HG02981 (cell line): ENCODE measurements at regions not wholly inside any gene's neighbourhood (a gene's known extent, or its start where the extent isn't known, plus 50 kb on each side); places are given as distances from the start of the nearest gene placed in this dataset.
A peak's percentile ranks its signal among the peaks of the same experiment; 100 is the strongest.
"Not testable (repeated sequence)": the region's sequence is repeated elsewhere in the genome, so short reads cannot be mapped to it uniquely, and the experiment has no call there.

Experiments used
- ATAC-seq: cut with Tn5 transposase; IDR thresholded peaks from one replicate; pipeline ENCODE4 v1.9.1; 2021; ENCODE audit warnings: mild to moderate bottlenecking, moderate library complexity; ENCODE audit not compliant: unreplicated experiment

DNA sequence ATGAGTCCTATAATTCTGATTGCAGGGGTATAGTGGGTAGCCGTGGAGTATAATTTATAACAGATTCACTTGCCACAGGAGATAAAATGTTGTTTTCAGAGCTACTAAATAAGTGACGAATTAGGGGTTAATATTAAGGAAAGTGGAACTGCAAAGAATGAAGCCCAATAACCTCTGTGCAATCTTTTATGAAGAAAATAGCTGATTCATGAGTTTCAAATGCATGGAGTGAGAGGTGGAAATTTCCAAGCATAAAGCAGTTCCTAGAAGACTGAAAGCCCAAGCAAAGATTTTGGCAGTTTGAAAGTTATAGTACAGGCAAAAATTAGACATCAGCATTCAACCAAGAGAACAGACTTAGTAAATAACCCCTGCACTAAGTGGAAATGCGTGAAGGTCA, 1782.4 kb upstream of the PCDH10 start:
- ATAC-seq = no peak

DNA sequence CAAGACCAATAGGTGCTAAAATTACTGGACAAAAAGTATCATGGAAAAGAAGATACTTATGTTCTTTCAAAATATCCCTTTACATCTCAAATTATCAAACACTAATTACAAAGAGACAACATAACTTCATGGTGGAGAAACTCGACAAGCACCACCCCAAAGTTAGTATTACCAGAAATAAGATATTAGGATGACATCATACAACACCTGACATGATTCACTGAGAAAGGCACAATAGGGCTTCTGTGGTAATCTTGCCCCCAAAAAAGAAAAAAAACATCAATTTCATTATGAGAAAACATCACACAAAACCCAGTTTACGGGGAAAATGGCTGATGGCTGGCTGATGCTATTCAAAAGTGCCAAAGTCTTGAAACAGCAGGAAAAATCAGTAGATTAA, 1781.7 kb upstream of the PCDH10 start:
- no peak for ATAC-seq

DNA sequence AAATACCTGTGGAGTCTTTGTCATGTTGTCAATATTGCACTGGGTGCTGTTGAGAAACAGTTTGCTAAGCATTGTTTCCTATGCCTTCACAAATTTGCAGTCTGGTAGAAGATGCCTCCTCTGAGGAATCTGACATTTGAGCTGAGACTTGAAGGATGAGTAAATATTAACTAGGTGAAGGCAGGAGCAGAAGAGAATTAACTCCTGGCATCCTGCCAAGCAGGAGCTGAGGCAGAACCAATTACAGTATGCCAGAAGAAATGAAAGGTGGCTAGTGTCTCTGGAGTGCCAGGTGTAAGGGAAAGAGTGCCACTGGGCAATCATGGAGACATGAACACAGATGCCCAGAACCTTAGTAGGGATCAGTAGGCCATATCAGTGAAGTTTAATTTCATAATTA, 1778.2 kb upstream of the PCDH10 start:
- ATAC-seq = no peak

DNA sequence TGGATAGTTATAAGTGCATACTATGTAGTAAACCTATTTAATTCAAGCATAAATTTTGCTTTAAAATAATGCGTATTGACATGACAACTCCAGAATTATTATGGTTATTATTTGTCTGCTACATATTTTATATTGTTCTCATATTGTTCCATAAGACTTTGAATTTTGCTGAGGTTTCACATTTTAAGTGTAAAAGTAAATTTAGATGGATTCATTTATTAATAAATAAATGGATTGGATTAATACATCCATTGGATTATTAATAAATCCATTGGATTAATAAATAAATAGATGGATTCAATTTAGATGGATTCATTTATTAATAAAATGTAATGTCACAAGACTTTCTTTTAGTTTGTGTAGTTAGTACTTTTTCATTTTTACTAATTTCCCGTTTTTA, 1768.0 kb upstream of the PCDH10 start:
- no peak for ATAC-seq

DNA sequence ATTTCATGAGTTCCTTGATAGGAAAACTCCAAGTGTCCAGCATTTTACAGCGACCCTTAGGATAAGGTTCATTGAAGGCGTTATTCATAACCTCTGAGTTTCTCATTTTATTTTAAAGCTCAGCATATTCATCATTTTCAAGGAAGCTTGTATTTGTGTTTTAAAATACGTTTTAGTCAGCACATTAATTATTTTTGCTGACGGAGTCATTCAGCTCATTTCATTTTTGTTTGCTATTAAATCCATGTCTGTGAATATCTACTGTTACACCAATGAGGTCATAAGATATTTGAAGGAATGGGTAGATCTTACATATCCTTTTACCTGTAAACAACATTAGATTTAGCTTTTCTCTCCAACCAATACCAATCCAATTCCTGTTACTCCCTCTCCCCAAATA, 1766.3 kb upstream of the PCDH10 start:
- ATAC-seq = no peak

DNA sequence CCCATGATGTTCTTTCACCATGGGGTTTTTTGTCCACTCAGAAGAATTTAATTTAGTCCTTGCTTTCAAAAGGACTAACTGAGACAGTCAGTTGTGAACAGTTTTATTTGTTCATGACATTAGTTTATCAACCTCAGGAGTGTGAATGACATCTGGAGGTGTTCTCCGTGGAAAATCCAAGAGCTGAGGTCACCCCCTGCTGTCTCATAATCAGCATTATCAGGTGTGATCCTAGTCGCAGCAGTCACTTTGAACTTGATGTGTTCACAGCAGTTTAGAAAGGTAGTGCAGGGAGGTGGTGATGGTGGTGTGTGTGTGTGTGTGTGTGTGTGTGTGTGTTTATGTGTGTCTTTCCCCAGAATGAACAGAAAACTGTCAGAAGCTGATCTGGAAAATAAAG, 1760.8 kb upstream of the PCDH10 start:
- no peak for ATAC-seq

DNA sequence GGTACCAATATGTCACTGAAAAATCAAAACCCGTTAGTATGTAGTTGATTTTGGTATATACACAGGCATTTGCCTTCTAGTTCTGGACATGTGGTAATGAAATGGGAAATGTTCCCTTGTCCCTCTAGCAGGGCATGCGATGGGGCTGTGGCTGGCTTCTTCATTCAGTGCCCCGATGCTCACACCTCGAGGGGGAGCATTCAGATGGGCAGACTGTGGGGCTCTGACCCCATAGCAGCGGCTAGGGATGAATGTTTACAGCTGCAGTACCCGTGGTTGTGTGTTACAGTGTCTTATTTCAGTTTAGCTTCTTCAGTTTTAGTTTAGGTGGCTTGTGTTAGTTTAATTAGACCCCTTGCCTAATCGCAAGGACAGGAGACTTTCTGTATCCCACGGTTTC, 1741.0 kb upstream of the PCDH10 start:
- ATAC-seq = no peak

DNA sequence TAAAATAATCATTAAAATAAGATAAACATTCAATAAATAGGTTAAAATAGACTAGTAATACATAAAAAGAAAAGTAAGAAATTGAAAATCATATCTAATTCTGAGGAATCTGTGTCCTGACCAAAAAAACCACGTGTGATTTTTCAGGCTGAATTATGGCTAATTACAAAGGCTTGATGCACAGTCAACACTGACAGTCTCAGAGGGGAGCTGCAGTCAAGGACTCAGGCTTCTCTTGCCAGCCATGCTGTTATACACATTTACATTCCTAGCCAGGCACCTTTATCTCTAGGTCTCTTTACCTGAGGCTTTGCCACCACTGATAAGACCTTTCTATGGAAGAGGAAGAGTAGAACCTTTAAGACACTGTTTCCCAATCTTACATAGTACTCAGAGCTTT, 1737.7 kb upstream of the PCDH10 start:
- ATAC-seq = no peak

DNA sequence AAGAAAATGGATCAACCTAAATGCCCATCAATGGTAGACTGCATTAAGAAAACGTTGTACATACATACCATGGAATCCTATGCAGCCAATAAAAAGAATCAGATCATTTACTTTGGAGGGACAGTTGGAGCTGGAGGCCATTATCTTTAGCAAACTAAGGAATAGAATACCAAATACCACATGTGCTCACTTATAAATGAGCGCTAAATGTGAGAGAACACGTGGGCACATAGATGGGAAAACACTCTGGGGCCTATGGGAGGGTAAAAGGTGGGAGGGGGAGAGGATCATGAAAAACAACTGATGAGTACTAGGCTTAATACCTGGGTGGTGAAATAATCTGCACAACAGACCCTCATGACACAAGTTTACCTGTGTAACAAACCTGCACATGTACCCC, 1729.9 kb upstream of the PCDH10 start:
- no peak for ATAC-seq

DNA sequence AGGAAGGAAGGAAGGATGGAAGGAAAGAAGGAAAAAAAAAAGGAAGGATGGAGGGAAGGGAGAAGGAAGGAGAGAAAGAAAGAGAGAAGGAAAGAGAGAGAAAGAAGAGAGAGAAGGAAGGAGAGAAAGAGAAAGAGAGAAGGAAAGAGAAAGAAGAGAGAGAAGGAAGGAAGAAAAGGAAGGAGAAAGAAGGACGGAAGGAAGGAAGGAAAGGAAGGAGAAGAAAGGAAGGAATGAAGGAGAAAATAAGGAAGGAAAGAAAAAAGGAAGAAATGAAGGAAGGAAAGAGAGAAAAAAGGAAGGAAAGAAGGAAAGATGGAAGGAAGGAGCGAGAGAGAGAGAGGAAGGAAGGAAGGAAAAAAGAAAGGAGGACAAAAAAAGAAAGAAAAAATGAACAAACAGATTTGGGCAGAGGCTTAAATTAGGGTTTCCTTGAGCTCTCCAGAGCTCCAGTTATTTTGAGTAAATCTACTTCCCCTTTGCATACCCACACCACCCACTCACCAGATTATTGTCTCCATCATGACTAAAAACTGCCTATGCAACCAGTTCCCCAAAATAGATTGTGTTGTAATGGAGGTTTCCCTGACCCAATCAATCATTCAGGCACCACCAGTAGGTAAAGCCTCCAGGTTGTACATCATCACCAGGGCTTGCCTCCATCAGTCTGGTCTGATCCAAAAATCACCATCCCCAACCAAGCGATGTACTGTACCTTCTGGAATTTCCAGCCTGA, 1722.9 kb upstream of the PCDH10 start:
- ATAC-seq = peak; percentile 78

DNA sequence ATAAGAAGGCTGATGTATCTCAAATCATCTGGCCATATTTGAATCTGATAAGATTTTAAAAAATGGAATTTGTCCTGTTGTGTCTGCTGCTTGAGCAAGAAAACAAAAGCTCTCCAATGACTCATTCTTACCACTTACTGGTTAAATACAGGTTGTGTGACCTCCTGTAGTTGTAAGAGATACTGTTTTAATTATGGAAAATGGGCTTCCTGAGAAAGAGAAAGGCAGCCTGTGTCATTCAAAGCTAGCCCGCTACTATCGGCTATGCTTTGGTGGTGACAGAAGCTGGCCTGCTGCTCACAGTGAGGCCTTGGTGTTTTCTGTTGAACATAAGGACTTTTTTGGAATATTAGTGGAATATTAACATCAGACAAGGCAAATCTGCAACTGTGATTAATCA, 1722.1 kb upstream of the PCDH10 start:
- ATAC-seq = no peak

DNA sequence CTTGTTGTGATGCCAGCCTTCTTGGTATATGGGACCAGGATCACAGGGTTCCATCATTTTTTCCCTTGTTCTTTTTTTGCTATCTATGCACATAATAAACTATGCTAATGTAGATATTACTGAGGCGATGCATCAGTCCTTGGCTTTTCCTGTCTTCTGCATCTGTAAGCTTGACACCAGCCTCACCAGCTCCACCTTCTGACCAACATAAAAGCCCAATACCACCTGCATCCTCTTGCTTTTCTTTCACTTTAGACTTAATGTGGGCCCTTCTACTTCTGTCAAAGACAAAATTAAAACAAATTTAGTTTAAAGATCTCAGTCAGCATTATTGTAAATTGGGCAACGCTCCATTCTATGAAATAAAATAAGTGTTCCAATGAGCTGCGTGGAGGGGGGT, 1718.8 kb upstream of the PCDH10 start:
- no peak for ATAC-seq

DNA sequence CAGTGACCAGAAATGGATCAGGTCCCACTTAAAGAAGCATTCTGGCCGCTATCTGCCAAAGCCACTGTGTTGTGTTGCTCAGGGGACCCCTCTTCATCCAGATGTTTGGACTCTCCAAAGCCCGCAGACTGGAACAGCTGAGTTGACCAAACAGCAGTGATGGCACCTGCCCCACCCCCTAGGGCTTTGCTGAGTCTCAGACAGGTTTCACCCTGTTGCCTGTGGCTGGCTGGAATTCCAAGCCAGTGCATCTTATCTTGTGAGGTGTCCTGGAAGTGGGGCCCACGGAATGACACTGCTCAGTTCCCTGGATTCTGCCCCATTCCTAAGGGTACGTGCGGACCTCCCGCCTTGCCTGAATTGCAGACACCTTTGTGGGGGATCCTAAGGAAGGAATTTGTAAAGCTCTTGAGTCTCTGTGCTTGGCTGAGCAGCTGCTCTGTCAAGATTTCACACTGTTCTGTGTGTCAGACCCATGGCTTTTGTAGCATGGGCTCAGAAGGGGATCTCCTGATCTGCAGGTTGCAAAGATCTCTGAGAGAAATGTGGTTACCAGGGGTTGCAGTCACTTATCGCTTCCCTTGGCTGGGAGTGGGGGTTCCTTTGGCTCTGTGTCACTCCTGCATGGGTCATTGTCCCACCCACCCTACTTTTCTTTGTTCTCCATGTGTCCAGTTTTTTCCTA, 1707.9 kb upstream of the PCDH10 start:
- no peak for ATAC-seq

DNA sequence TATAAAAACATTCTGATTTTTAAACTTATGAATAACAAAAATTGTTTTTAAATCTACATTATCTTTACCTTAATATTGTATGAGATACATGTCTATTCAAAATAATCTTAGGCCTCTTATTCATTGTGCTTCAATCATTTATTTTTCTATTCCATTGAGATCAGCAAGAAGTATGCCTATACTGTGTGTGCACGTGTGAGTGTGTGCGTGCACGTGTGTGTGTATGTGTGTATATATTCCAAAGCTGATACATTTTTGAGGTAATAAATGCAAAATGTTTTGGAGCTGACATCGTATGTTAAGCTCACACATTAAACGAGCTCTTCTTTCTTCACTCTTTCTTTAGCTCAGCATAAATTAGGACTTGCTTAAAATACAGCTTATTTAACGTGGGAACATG, 1701.2 kb upstream of the PCDH10 start:
- ATAC-seq = no peak

DNA sequence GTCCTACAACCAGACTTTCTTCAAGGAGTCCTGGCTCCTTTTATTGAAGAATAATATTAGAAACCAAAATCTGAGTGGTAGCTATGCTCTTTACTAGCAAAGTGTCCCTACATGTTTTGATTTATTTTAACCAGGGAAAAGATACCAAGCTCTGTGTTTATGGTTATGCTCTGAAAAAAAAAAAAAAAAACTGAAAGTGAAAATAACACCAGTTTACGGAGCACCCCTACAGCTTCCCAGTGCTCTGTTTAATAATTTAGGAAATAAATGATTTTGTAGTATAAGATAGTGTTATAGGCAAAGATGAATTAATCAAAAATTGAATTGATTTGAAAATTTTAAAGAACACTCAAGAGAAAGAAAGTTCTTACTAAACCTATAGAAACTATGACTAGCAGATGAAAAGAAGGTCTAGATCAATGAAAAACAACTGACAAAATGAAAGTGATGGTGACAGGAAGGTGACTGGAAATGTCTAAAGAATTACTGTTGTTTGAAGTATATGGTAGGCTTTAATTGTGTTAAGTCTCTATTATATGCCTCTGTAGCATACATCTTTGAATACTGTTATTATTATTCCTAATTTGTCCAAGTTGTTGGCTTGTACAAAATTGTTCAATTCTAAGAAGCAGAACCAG, 1698.4 kb upstream of the PCDH10 start:
- ATAC-seq = no peak

DNA sequence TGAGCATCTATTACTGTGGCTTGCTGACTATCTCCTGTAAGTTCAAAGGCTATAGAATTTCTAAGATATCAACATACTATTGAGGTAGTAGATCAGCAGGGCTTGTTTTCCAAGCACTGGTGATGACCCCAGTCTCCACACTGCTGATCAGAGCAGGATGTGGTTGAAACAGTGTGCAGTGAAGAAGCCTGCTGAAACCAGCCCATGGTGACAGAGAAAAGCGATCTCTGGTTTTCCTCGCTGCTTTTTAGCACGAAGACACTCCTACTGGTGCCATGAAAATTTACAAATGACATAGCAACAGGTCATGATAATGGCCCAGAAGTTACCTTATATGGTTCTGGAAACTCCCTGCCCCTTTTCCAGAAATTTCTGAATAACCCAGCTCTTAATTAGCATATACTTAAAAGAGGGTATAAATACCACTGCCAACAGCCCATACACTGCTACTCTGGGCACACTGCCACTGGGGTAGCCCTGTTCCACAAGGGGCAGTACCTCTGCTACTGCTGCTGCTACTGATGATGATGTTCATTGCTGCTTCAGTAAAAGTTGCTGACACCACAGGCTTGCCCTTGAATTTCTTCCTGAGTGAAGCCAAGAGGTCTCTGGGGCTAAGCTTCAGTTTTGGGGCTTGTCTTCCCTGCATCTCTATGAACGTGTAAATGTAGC, 1689.5 kb upstream of the PCDH10 start:
- ATAC-seq = peak; percentile 82

DNA sequence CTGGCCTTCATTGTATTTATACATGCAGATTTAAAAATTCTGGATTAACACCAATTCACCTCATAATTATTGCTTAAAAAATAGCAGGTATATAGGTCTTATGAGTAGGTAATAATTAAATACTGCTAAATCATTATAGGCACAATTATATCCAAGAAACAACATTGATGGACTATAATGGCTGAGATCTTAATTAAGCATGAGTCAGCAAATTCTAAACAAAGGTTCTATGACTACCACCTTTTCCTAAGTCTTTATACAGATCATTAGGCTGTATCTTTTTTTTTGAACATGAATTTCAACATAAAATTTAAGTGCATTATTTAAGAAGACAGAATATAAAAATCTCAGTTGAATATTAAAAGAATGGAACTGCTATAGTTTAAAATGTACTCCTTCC, 1678.7 kb upstream of the PCDH10 start:
- ATAC-seq = no peak

DNA sequence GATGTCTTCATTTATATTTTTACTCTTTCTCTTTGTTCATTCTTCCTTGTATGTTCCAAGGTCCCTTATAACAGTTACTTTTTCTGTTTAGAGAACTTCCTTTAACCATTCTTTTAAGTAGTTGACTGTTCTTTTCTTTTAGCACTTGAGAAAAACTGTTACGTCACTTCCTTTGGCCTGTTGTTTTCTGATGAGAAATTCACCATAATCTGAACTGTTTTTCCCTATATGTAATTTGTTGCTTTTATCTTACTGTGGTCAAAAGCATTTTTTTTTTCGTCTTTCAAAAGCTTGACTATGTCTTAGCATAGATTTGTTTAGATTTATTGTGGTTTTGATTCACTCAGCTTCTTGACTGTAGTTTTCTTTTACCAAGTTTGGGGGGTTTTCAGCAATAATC, 1660.3 kb upstream of the PCDH10 start:
- no peak for ATAC-seq

DNA sequence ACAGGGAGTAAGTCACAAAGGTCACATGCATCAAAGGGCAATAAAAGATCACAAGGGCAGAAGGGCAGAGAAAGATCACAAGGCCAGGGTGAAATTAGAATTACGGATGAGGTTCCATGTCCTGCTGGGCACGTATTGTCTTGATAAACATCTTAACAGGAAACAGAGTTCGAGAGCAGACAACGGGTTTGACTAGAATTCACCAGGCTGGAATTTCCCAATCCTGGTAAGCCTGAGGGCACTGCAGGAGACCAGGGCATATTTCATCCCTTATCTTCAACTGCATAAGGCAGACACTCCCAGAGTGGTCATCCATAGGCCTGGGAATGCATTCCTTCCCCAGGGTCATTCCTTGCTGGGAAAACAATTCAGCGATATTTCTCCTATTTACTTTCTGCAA, 1652.9 kb upstream of the PCDH10 start:
- not testable (repeated sequence) for ATAC-seq

DNA sequence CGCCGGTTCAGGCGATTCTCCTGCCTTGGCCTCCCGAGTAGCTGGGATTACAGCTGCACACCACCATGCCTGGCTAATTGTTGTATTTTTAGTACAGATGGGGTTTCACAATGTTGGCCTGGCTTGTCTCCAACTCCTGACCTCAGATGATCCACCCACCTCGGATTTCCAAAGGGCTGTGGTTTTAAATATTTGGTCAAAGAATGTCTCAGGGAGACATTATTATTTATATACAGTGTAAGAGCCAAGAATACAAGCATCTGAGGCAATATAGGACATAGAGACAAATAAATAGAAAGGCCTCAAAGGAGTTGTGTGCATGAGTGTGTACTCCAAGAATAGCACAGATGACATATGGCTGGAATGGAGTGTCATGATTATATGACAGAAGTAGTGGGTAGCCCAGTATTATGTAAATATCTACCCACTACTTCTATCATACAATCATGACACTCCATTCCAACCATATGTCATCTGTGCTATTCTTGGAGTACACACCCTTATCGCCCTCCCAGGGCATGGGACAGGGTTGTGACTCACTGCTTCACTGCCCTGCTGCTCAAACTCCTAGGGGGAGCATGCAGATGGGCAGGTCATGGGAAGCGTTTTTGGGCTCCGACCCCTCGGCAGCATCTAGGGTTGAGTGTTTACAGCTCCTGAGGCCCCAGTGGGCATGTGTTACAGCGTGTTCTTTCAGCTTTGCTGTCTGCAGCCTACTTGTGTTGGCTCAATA, 1649.8 kb upstream of the PCDH10 start:
- ATAC-seq = no peak

DNA sequence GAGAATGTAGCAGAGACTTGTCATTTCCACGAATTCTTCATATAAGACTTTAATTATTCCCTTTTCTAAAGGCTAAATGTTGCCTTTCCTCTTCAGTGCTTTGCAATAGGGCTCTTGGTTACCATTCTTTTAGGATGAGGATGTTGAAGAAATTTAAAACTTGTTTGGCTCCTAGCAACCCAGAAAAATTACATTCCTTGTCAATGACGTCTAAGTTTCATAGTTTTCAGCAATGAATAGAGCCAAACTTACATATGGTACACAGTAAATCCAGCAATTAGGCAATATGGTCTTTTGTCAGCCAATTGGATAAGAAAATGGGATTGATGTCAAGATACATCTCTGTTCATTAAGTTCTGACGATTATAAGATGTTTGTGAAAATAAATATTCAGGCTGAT, 1639.6 kb upstream of the PCDH10 start:
- no peak for ATAC-seq
